ENCODE measurements at regions not wholly inside any gene's neighbourhood (a gene's known extent, or its start where the extent isn't known, plus 50 kb on each side); places are given as distances from the start of the nearest gene placed in this dataset.

GRCh38 chr9:31185831-31186230, 1198.6 kb upstream of the ACO1 start:
- TF ChIP-seq EZH2phosphoT487 (IDR thresholded peaks at IDR 0.05; ENCODE audit: low read length) (no peak), CTCF (IDR thresholded peaks at IDR 0.05; ENCODE audit: low read length) (no peak)
